Stimulated activated CD4-positive, alpha-beta T cell treated with anti-CD3 and anti-CD28 coated beads, Interleukin-12 subunit alpha, Interleukin-12 subunit beta, amount 100 ng/mL, for 24 hours (primary cell): ENCODE measurements at regions not wholly inside any gene's neighbourhood (a gene's known extent, or its start where the extent isn't known, plus 50 kb on each side); places are given as distances from the start of the nearest gene placed in this dataset.
"Not testable (repeated sequence)": the region's sequence is repeated elsewhere in the genome, so short reads cannot be mapped to it uniquely, and the experiment has no call there.

ENCODE experiments used
- DNase-seq, 2 experiments: peaks; one replicate each; pipeline ENCODE4 v3.0.0-alpha.2; 2020; ENCODE audit warnings: low read depth in 2 of 2

DNA sequence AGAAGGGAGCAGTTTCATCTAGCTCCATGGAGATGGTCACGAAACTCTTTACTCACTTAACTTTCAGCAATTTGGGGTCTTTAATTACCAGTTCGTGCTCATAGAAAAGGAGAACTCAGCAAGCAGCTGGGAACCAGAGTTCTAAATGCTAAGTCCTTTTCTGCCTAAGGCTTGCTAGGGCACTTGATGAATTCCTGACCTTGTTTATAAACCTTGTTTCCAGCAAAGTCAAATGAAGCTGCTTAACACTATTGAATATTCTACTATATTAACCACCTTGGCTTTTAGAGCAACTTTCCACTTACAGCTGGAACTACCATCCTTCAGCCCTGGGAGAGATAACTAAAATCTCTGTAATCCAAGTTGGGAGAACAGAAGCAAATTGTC lies 79.5 kb upstream of the TSC22D2 start:
- DNase-seq: no peak

- DNase-seq: no peak
Observed at GRCh38 chr3:150327678-150328653, 80.1 kb upstream of the TSC22D2 start.

DNA sequence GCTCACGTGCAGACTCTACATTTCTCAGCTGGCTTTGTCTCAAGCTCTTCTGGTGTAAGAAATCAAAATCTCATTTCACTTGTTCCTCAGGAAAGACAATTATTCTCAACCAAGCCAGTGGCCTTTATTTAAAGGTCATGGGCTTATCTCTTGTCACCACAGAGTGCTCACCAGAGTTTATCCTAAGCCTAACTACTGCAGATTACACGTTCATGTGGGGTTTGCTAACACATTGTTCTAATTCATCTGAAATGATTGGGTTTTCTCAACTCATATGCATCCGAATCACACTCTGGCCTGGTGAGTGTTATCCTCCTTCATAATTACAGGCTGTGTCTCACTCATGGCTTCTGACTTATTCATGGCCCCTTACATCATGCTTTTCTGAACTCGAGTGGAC lies 83.3 kb upstream of the TSC22D2 start:
- no peak for DNase-seq

DNA sequence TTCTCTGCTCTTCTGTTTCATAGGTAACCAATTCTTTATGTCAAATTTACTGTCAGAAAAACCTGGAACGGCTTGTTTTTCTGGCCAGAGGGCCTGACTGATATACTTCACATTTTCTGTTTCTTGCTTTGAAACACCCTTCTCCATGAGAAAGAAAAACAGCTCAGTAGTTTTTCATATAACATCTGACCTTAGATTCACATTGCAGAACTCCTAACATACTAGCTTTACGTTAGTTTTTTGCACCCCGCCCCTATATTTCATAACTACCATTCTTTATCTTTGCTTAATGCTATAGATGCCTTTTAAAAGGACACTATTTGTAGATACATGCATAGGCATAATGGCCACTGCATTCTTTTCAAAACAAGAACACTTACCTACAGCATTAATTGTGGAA lies 83.9 kb upstream of the TSC22D2 start:
- DNase-seq: no peak

DNA sequence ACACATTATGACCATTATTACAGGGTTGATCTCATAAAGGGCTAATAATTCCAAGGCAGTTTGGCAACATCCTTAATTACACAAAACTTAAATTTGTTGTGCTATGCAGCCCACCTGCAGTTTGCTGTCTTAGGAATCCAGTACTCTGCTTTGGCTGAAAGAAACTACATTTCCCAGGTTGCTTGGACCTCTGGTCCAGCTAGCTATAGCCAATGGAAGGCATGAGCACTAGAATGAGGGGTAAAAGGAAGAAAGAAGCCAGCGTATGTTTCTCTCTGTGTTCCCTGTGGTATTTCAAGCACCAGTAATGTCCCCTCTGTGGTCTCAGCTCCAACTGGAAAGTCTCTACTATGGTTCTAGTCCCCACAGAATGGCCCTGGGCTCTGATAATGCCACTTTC lies 84.3 kb upstream of the TSC22D2 start:
- DNase-seq: no peak

DNA sequence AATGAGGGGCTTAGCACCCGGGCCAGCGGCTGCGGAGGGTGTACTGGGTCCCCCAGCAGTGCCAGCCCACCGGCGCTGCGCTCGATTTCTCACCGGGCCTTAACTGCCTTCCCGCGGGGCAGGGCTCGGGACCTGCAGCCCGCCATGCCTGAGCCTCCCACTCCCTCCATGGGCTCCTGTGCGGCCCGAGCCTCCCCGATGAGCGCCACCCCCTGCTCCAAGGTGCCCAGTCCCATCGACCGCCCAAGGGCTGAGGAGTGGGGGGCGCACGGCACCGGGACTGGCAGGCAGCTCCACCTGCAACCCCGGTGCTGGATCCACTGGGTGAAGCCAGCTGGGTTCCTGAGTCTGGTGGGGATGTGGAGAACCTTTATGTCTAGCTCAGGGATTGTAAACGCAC lies 85.0 kb upstream of the TSC22D2 start:
- DNase-seq: not testable (repeated sequence)

DNA sequence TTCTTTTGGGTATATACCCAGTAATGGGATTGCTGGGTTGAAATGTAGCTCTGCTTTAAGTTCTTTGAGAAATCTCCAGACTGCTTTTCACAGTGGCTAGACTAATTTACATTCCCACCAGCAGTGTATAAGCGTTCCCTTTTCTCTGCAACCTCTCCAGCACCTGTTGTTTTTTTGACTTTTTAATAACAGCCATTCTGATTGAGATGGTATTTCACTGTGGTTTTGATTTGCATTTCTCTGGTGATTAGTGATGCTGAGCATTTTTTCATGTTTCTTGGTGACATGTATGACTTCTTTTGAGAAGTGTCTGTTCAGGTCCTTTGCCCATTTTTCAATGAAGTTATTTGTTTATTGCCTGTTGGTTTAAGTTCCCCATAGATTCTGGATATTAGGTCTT lies 87.1 kb upstream of the TSC22D2 start:
- not testable (repeated sequence) for DNase-seq

- DNase-seq: no peak
Observed at GRCh38 chr3:150319900-150320299, 88.2 kb upstream of the TSC22D2 start.

GRCh38 chr3:150317469-150317868 lies 90.6 kb upstream of the TSC22D2 start:
- DNase-seq: no peak

- no peak for DNase-seq
Observed at GRCh38 chr3:150315721-150316120, 92.4 kb upstream of the TSC22D2 start.

- no peak for DNase-seq
Observed at GRCh38 chr3:150314248-150315004, 93.7 kb upstream of the TSC22D2 start.

DNA sequence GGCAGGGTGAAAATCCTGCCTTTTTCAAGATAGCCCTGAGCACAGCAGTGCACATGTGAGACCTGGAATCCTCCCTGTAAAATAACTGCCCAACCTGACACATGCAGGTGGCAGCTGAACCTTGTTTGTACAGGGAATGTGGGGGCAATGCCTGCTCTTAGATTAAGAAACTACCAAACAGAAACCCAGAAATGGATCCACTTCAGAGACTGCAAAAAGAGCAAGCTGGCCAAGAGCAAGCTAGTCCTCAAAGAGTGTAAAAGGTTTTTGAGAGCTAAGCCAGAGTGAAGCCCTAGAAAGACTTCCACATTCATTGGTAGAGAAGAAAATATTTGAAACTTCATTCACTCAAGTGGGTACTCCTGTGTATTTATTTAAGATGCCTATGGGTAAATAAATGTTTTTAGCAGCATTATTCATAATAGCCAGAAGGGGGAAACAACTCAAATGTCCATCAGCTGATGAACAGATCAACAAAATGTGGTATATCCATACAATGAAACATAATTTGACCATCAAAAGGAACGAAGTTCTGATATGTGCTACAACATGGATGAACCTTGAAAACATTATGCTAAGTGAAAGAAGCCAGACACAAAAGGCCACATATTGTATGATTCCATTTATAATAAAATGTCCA lies 96.0 kb upstream of the TSC22D2 start:
- no peak for DNase-seq

DNA sequence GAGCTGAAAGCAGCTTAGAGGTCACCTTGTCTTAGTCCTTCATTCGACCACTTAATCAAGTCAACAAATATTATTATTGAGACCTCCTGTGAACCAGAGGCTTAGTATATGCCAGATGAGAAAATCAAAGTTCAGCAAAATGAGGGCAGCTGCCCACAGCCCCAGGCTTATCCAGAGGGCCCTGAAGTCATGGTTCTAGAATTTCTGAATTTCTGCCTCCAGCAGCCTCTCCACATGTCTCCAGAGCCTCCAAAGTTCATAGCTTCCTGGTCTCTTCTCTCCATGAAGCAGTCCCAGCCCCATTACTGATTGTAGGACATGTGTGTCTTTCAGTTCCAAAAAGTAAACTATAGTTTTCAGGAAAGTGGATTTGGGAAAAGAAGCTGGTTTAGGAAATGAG lies 96.9 kb upstream of the TSC22D2 start:
- DNase-seq: no peak

- DNase-seq: no peak
Observed at GRCh38 chr3:150309557-150309956, 98.5 kb upstream of the TSC22D2 start.

GRCh38 chr3:150309257-150309542 lies 98.9 kb upstream of the TSC22D2 start:
- no peak for DNase-seq

- no peak for DNase-seq
Observed at GRCh38 chr3:150308481-150309256, 99.4 kb upstream of the TSC22D2 start.

GRCh38 chr3:150308037-150308319 lies 100.1 kb upstream of the TSC22D2 start:
- no peak for DNase-seq

DNA sequence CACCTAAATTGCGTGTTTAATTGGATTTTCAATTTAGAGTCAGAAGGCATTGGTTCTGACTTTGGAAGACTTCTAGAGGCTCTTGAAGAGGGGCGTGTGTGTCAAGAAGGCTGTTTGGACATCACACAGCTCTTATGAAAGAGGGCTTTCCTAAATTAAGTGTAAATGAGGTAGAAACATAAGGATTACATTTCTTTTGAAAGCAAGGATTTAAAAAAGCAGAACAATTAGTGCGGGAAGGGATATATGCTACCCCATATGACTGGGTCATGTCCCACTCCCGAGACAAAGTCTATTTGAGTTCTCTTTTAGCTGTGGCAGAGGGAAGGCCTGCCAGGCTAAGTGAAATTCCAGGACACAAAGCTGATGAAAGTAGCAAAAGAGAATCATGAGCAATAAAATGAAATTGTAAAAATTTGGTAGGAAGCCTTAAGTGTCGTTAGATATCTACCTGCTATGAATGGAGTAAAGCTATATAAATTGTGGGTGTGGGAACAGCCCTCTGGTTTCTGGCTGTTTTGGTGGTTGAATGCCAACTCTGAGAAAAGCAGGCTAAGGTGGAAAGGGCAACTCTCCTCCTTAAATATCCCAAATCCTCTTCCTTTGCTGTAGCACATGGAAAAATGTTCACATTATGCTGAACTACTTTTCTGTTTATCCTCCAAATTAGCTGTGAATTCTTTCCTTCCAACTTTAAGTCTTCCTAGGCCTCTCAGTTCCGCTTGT lies 100.6 kb upstream of the TSC22D2 start:
- DNase-seq: no peak

- DNase-seq: no peak
Observed at GRCh38 chr3:150306906-150307305, 101.2 kb upstream of the TSC22D2 start.

GRCh38 chr3:150306083-150306482 lies 102.0 kb upstream of the TSC22D2 start:
- no peak for DNase-seq

GRCh38 chr3:150303768-150304167 lies 104.3 kb upstream of the TSC22D2 start:
- no peak for DNase-seq
